ENCODE measurements at regions not wholly inside any gene's neighbourhood (a gene's known extent, or its start where the extent isn't known, plus 50 kb on each side); places are given as distances from the start of the nearest gene placed in this dataset.

- Mint-ChIP-seq H3K4me1 (ENCODE audit: low read depth in 2 of 2) (no peaks in the 10 kb centered on the region), H3K4me3 (no peak overlapping the region), H3K27me3 (peaks cover 2 to 12% of the 10 kb centered on the region in 2 donors), H3K36me3 (no peaks in the 10 kb centered on the region), H3K9me3 (no peaks in the 10 kb centered on the region), H3K27ac (no peak overlapping the region)
- ATAC-seq: no peak
- no peak for DNase-seq (ENCODE audit: low spot score)
These were observed 458.5 kb downstream of the MTX2 start for GRCh38 chr2:176727696-176728095.

- no peak for DNase-seq (ENCODE audit: low spot score)
- Mint-ChIP-seq H3K4me3 (no peak overlapping the region), H3K4me1 (ENCODE audit: low read depth in 2 of 2) (no peaks in the 10 kb centered on the region), H3K27ac (no peak overlapping the region), H3K27me3 (peaks cover 0 to 12% of the 10 kb centered on the region in 2 donors), H3K36me3 (no peaks in the 10 kb centered on the region), H3K9me3 (no peaks in the 10 kb centered on the region)
- no peak for ATAC-seq
These were observed 460.7 kb downstream of the MTX2 start for GRCh38 chr2:176729706-176730569.

- H3K27me3 Mint-ChIP-seq: peaks cover 0 to 4% of the 10 kb centered on the region in 2 donors
- ATAC-seq: no peak
- no peaks in the 10 kb centered on the region for H3K9me3 Mint-ChIP-seq
- no peaks in the 10 kb centered on the region for H3K36me3 Mint-ChIP-seq
- H3K4me1 Mint-ChIP-seq (ENCODE audit: low read depth in 2 of 2): no peaks in the 10 kb centered on the region
- no peak overlapping the region for H3K27ac Mint-ChIP-seq
- no peak for DNase-seq (ENCODE audit: low spot score)
- H3K4me3 Mint-ChIP-seq: no peak overlapping the region
These were observed 463.5 kb downstream of the MTX2 start for GRCh38 chr2:176732780-176733179.

GRCh38 chr2:176733698-176734430 lies 464.6 kb downstream of the MTX2 start:
- H3K36me3 Mint-ChIP-seq: no peaks in the 10 kb centered on the region
- H3K9me3 Mint-ChIP-seq: no peaks in the 10 kb centered on the region
- no peak overlapping the region for H3K27ac Mint-ChIP-seq
- DNase-seq (ENCODE audit: low spot score): no peak
- no peak for ATAC-seq
- H3K27me3 Mint-ChIP-seq: peaks cover 0 to 6% of the 10 kb centered on the region in 2 donors
- no peaks in the 10 kb centered on the region for H3K4me1 Mint-ChIP-seq (ENCODE audit: low read depth in 2 of 2)
- no peak overlapping the region for H3K4me3 Mint-ChIP-seq

GRCh38 chr2:176734868-176735267 lies 465.6 kb downstream of the MTX2 start:
- Mint-ChIP-seq H3K27me3 (peaks cover 0 to 6% of the 10 kb centered on the region in 2 donors), H3K36me3 (no peaks in the 10 kb centered on the region), H3K27ac (no peak overlapping the region), H3K4me3 (no peak overlapping the region), H3K9me3 (no peaks in the 10 kb centered on the region), H3K4me1 (ENCODE audit: low read depth in 2 of 2) (no peaks in the 10 kb centered on the region)
- ATAC-seq: no peak
- no peak for DNase-seq (ENCODE audit: low spot score)

GRCh38 chr2:176742271-176742670 lies 470.3 kb upstream of the HNRNPA3 start:
- H3K27me3 Mint-ChIP-seq: peaks cover 9 to 15% of the 10 kb centered on the region in 2 donors
- H3K36me3 Mint-ChIP-seq: no peaks in the 10 kb centered on the region
- DNase-seq (ENCODE audit: low spot score): no peak
- peaks cover 0 to 3% of the 10 kb centered on the region in 2 donors for H3K4me1 Mint-ChIP-seq (ENCODE audit: low read depth in 2 of 2)
- no peak overlapping the region for H3K27ac Mint-ChIP-seq
- H3K9me3 Mint-ChIP-seq: no peaks in the 10 kb centered on the region
- ATAC-seq: no peak
- H3K4me3 Mint-ChIP-seq: no peak overlapping the region

- Mint-ChIP-seq H3K4me1 (ENCODE audit: low read depth in 2 of 2) (peaks cover 0 to 3% of the 10 kb centered on the region in 2 donors), H3K9me3 (no peaks in the 10 kb centered on the region), H3K36me3 (no peaks in the 10 kb centered on the region), H3K27ac (no peak overlapping the region), H3K27me3 (peaks cover 9 to 13% of the 10 kb centered on the region in 2 donors), H3K4me3 (no peak overlapping the region)
- no peak for DNase-seq (ENCODE audit: low spot score)
- ATAC-seq: no peak
These were observed 468.9 kb upstream of the HNRNPA3 start for GRCh38 chr2:176743671-176744070.

- no peak overlapping the region for H3K4me3 Mint-ChIP-seq
- no peak overlapping the region for H3K27ac Mint-ChIP-seq
- H3K27me3 Mint-ChIP-seq: peaks cover 9 to 13% of the 10 kb centered on the region in 2 donors
- H3K36me3 Mint-ChIP-seq: no peaks in the 10 kb centered on the region
- DNase-seq (ENCODE audit: low spot score) (no peak), ATAC-seq (no peak)
- peaks cover 0 to 3% of the 10 kb centered on the region in 2 donors for H3K4me1 Mint-ChIP-seq (ENCODE audit: low read depth in 2 of 2)
- no peaks in the 10 kb centered on the region for H3K9me3 Mint-ChIP-seq
These were observed 468.4 kb upstream of the HNRNPA3 start for GRCh38 chr2:176744146-176744545.

GRCh38 chr2:176745543-176746200 lies 466.9 kb upstream of the HNRNPA3 start:
- H3K27ac Mint-ChIP-seq: no peak overlapping the region
- no peak overlapping the region for H3K4me3 Mint-ChIP-seq
- no peak for DNase-seq (ENCODE audit: low spot score)
- peaks cover 3 to 6% of the 10 kb centered on the region in 2 donors for H3K4me1 Mint-ChIP-seq (ENCODE audit: low read depth in 2 of 2)
- no peaks in the 10 kb centered on the region for H3K36me3 Mint-ChIP-seq
- H3K27me3 Mint-ChIP-seq: peaks cover 9% of the 10 kb centered on the region in 2 donors
- H3K9me3 Mint-ChIP-seq: no peaks in the 10 kb centered on the region
- ATAC-seq: no peak

GRCh38 chr2:176746411-176746810 lies 466.2 kb upstream of the HNRNPA3 start:
- H3K4me3 Mint-ChIP-seq: no peak overlapping the region
- H3K27ac Mint-ChIP-seq: no peak overlapping the region
- no peak for ATAC-seq
- peaks cover 7 to 9% of the 10 kb centered on the region in 2 donors for H3K27me3 Mint-ChIP-seq
- H3K4me1 Mint-ChIP-seq (ENCODE audit: low read depth in 2 of 2): peaks cover 3 to 7% of the 10 kb centered on the region in 2 donors
- DNase-seq (ENCODE audit: low spot score): no peak
- H3K36me3 Mint-ChIP-seq: no peaks in the 10 kb centered on the region
- H3K9me3 Mint-ChIP-seq: no peaks in the 10 kb centered on the region

- Mint-ChIP-seq H3K4me1 (ENCODE audit: low read depth in 2 of 2) (peaks cover 3 to 7% of the 10 kb centered on the region in 2 donors), H3K4me3 (no peak overlapping the region), H3K27ac (no peak overlapping the region), H3K27me3 (peaks cover under 1 to 2% of the 10 kb centered on the region in 2 donors), H3K9me3 (no peaks in the 10 kb centered on the region), H3K36me3 (no peaks in the 10 kb centered on the region)
- no peak for ATAC-seq
- no peak for DNase-seq (ENCODE audit: low spot score)
These were observed 465.1 kb upstream of the HNRNPA3 start for GRCh38 chr2:176747506-176747905.

GRCh38 chr2:176747928-176748327 lies 464.7 kb upstream of the HNRNPA3 start:
- Mint-ChIP-seq H3K9me3 (no peaks in the 10 kb centered on the region), H3K27ac (no peak overlapping the region), H3K36me3 (no peaks in the 10 kb centered on the region), H3K4me3 (no peak overlapping the region), H3K4me1 (ENCODE audit: low read depth in 2 of 2) (peaks cover 3 to 7% of the 10 kb centered on the region in 2 donors), H3K27me3 (peaks cover 0 to under 1% of the 10 kb centered on the region in 2 donors)
- DNase-seq (ENCODE audit: low spot score) (no peak), ATAC-seq (no peak)

GRCh38 chr2:176748662-176749061 lies 463.9 kb upstream of the HNRNPA3 start:
- no peaks in the 10 kb centered on the region for H3K36me3 Mint-ChIP-seq
- ATAC-seq (no peak), DNase-seq (ENCODE audit: low spot score) (no peak)
- H3K4me1 Mint-ChIP-seq (ENCODE audit: low read depth in 2 of 2): peaks cover 3 to 7% of the 10 kb centered on the region in 2 donors
- no peak overlapping the region for H3K4me3 Mint-ChIP-seq
- H3K27ac Mint-ChIP-seq: no peak overlapping the region
- no peaks in the 10 kb centered on the region for H3K9me3 Mint-ChIP-seq
- H3K27me3 Mint-ChIP-seq: peaks cover 0 to 4% of the 10 kb centered on the region in 2 donors
